Activated CD4-positive, alpha-beta T cell treated with anti-CD3 and anti-CD28 coated beads, Interleukin-2, amount 10 ng/mL, durations not matched to agents 24 days and 14 days (primary cell): ENCODE measurements at regions not wholly inside any gene's neighbourhood (a gene's known extent, or its start where the extent isn't known, plus 50 kb on each side); places are given as distances from the start of the nearest gene placed in this dataset.

ENCODE experiments used
- DNase-seq: peaks from one replicate; pipeline ENCODE4 v3.0.0; 2022
- H3K27ac Mint-ChIP-seq: one replicate; pipeline ENCODE4 v1.8.0; 2022; ENCODE audit warnings: mild to moderate bottlenecking, mixed read lengths
- H3K27me3 Mint-ChIP-seq: one replicate; pipeline ENCODE4 v1.8.0; 2022; ENCODE audit warnings: mixed read lengths
- H3K36me3 Mint-ChIP-seq: one replicate; pipeline ENCODE4 v1.8.0; 2022; ENCODE audit warnings: low read depth, mild to moderate bottlenecking, mixed read lengths
- H3K4me1 Mint-ChIP-seq: one replicate; pipeline ENCODE4 v1.8.0; 2021; ENCODE audit warnings: mixed read lengths
- H3K4me3 Mint-ChIP-seq: one replicate; pipeline ENCODE4 v1.8.0; 2022; ENCODE audit warnings: mild to moderate bottlenecking, moderate library complexity, mixed read lengths
- H3K9me3 Mint-ChIP-seq: one replicate; pipeline ENCODE4 v1.8.0; 2021; ENCODE audit warnings: mixed read lengths
- intact Hi-C: fragments of 100-400 bp; cut with micrococcal nuclease; formaldehyde crosslinking; loops from one replicate; pipeline ENCODE4 v1.15.1; 2023

- H3K27me3 Mint-ChIP-seq, result peaks cover 2% of the 10 kb centered on the region
- H3K4me3 Mint-ChIP-seq, result no peak overlapping the region
- intact Hi-C loops, result no loop called here
- no peaks in the 10 kb centered on the region for H3K4me1 Mint-ChIP-seq
- no peak overlapping the region for H3K27ac Mint-ChIP-seq
- no peak for DNase-seq
- no peaks in the 10 kb centered on the region for H3K9me3 Mint-ChIP-seq
- no peaks in the 10 kb centered on the region for H3K36me3 Mint-ChIP-seq
These were observed 51.8 kb upstream of the ANKRD34C start for GRCh38 chr15:79230766-79231165.

GRCh38 chr15:79222808-79223207 lies 59.7 kb upstream of the ANKRD34C start:
- H3K27ac Mint-ChIP-seq, result no peak overlapping the region
- H3K4me1 Mint-ChIP-seq, result no peaks in the 10 kb centered on the region
- peaks cover 7% of the 10 kb centered on the region for H3K27me3 Mint-ChIP-seq
- DNase-seq, result no peak
- intact Hi-C loops, result no loop called here
- no peaks in the 10 kb centered on the region for H3K9me3 Mint-ChIP-seq
- no peaks in the 10 kb centered on the region for H3K36me3 Mint-ChIP-seq
- no peak overlapping the region for H3K4me3 Mint-ChIP-seq

GRCh38 chr15:79221696-79222095 lies 60.8 kb upstream of the ANKRD34C start:
- Mint-ChIP-seq H3K36me3 (no peaks in the 10 kb centered on the region), H3K27me3 (peaks cover 14% of the 10 kb centered on the region), H3K4me3 (no peak overlapping the region), H3K4me1 (no peaks in the 10 kb centered on the region), H3K27ac (no peak overlapping the region), H3K9me3 (peaks cover 4% of the 10 kb centered on the region)
- no peak for DNase-seq
- intact Hi-C loops, result no loop called here

GRCh38 chr15:79219393-79220056 lies 63.0 kb upstream of the ANKRD34C start:
- H3K27ac Mint-ChIP-seq, result no peak overlapping the region
- no peak overlapping the region for H3K4me3 Mint-ChIP-seq
- peaks cover 8% of the 10 kb centered on the region for H3K9me3 Mint-ChIP-seq
- peaks cover 22% of the 10 kb centered on the region for H3K27me3 Mint-ChIP-seq
- intact Hi-C loops, result no loop called here
- no peaks in the 10 kb centered on the region for H3K36me3 Mint-ChIP-seq
- DNase-seq, result no peak
- no peaks in the 10 kb centered on the region for H3K4me1 Mint-ChIP-seq

- no peak for DNase-seq
- no peak overlapping the region for H3K4me3 Mint-ChIP-seq
- peaks cover 25% of the 10 kb centered on the region for H3K27me3 Mint-ChIP-seq
- no peaks in the 10 kb centered on the region for H3K4me1 Mint-ChIP-seq
- no peaks in the 10 kb centered on the region for H3K36me3 Mint-ChIP-seq
- peaks cover 8% of the 10 kb centered on the region for H3K9me3 Mint-ChIP-seq
- intact Hi-C loops, result no loop called here
- H3K27ac Mint-ChIP-seq, result no peak overlapping the region
These were observed 63.8 kb upstream of the ANKRD34C start for GRCh38 chr15:79218588-79219200.

GRCh38 chr15:79213650-79214049 lies 68.9 kb upstream of the ANKRD34C start:
- peaks cover 44% of the 10 kb centered on the region for H3K27me3 Mint-ChIP-seq
- H3K9me3 Mint-ChIP-seq, result peaks cover 8% of the 10 kb centered on the region
- H3K4me3 Mint-ChIP-seq, result no peak overlapping the region
- intact Hi-C loops, result no loop called here
- H3K36me3 Mint-ChIP-seq, result no peaks in the 10 kb centered on the region
- no peak overlapping the region for H3K27ac Mint-ChIP-seq
- H3K4me1 Mint-ChIP-seq, result no peaks in the 10 kb centered on the region
- DNase-seq, result no peak

- Mint-ChIP-seq H3K27ac (no peak overlapping the region), H3K9me3 (peaks cover 8% of the 10 kb centered on the region), H3K27me3 (peaks cover 41% of the 10 kb centered on the region), H3K4me3 (no peak overlapping the region), H3K36me3 (no peaks in the 10 kb centered on the region), H3K4me1 (no peaks in the 10 kb centered on the region)
- DNase-seq, result no peak
- intact Hi-C loops, result no loop called here
These were observed 69.8 kb upstream of the ANKRD34C start for GRCh38 chr15:79212589-79213157.

- Mint-ChIP-seq H3K4me1 (no peaks in the 10 kb centered on the region), H3K36me3 (no peaks in the 10 kb centered on the region), H3K4me3 (no peak overlapping the region), H3K27ac (no peak overlapping the region), H3K9me3 (peaks cover 3% of the 10 kb centered on the region), H3K27me3 (peaks cover 38% of the 10 kb centered on the region)
- no peak for DNase-seq
- intact Hi-C loops, result no loop called here
These were observed 71.0 kb upstream of the ANKRD34C start for GRCh38 chr15:79211481-79211880.

GRCh38 chr15:79209690-79210089 lies 72.8 kb upstream of the ANKRD34C start:
- H3K27ac Mint-ChIP-seq, result no peak overlapping the region
- H3K4me3 Mint-ChIP-seq, result no peak overlapping the region
- H3K36me3 Mint-ChIP-seq, result no peaks in the 10 kb centered on the region
- intact Hi-C loops, result no loop called here
- no peaks in the 10 kb centered on the region for H3K9me3 Mint-ChIP-seq
- H3K27me3 Mint-ChIP-seq, result peaks cover 34% of the 10 kb centered on the region
- DNase-seq, result no peak
- H3K4me1 Mint-ChIP-seq, result no peaks in the 10 kb centered on the region

- H3K27me3 Mint-ChIP-seq, result peaks cover 34% of the 10 kb centered on the region
- intact Hi-C loops, result no loop called here
- H3K4me1 Mint-ChIP-seq, result no peaks in the 10 kb centered on the region
- H3K9me3 Mint-ChIP-seq, result no peaks in the 10 kb centered on the region
- no peak for DNase-seq
- H3K27ac Mint-ChIP-seq, result no peak overlapping the region
- no peaks in the 10 kb centered on the region for H3K36me3 Mint-ChIP-seq
- no peak overlapping the region for H3K4me3 Mint-ChIP-seq
These were observed 73.4 kb upstream of the ANKRD34C start for GRCh38 chr15:79209116-79209515.

- H3K4me1 Mint-ChIP-seq, result no peaks in the 10 kb centered on the region
- no peak for DNase-seq
- no peak overlapping the region for H3K4me3 Mint-ChIP-seq
- no peaks in the 10 kb centered on the region for H3K36me3 Mint-ChIP-seq
- no peaks in the 10 kb centered on the region for H3K9me3 Mint-ChIP-seq
- H3K27ac Mint-ChIP-seq, result no peak overlapping the region
- intact Hi-C loops, result no loop called here
- H3K27me3 Mint-ChIP-seq, result peaks cover 32% of the 10 kb centered on the region
These were observed 74.3 kb upstream of the ANKRD34C start for GRCh38 chr15:79208179-79208578.

- no peak overlapping the region for H3K27ac Mint-ChIP-seq
- no peaks in the 10 kb centered on the region for H3K9me3 Mint-ChIP-seq
- H3K36me3 Mint-ChIP-seq, result no peaks in the 10 kb centered on the region
- peaks cover 35% of the 10 kb centered on the region for H3K27me3 Mint-ChIP-seq
- intact Hi-C loops, result no loop called here
- no peaks in the 10 kb centered on the region for H3K4me1 Mint-ChIP-seq
- DNase-seq, result no peak
- H3K4me3 Mint-ChIP-seq, result no peak overlapping the region
These were observed 75.6 kb upstream of the ANKRD34C start for GRCh38 chr15:79206940-79207339.

GRCh38 chr15:79204886-79205675 lies 77.4 kb upstream of the ANKRD34C start:
- H3K36me3 Mint-ChIP-seq, result no peaks in the 10 kb centered on the region
- no peaks in the 10 kb centered on the region for H3K9me3 Mint-ChIP-seq
- H3K27me3 Mint-ChIP-seq, result peaks cover 33% of the 10 kb centered on the region
- H3K27ac Mint-ChIP-seq, result no peak overlapping the region
- no peak overlapping the region for H3K4me3 Mint-ChIP-seq
- no peaks in the 10 kb centered on the region for H3K4me1 Mint-ChIP-seq
- no peak for DNase-seq
- intact Hi-C loops, result no loop called here

- no peaks in the 10 kb centered on the region for H3K36me3 Mint-ChIP-seq
- H3K4me3 Mint-ChIP-seq, result no peak overlapping the region
- DNase-seq, result no peak
- no peaks in the 10 kb centered on the region for H3K9me3 Mint-ChIP-seq
- H3K4me1 Mint-ChIP-seq, result no peaks in the 10 kb centered on the region
- peaks cover 15% of the 10 kb centered on the region for H3K27me3 Mint-ChIP-seq
- no peak overlapping the region for H3K27ac Mint-ChIP-seq
- intact Hi-C loops, result no loop called here
These were observed 84.1 kb upstream of the ANKRD34C start for GRCh38 chr15:79198461-79198860.
